GM10266 (cell line): ENCODE measurements at regions not wholly inside any gene's neighbourhood (a gene's known extent, or its start where the extent isn't known, plus 50 kb on each side); places are given as distances from the start of the nearest gene placed in this dataset.

Experiments
- DNase-seq: peaks from one replicate; pipeline ENCODE4 v3.0.0; 2012; ENCODE audit errors: extremely low spot score
- TF ChIP-seq, protein P1 (sequence below): IDR thresholded peaks from 2 replicates; pipeline ENCODE4 v1.5.1; 2012; ENCODE audit warnings: mild to moderate bottlenecking, low read depth; ENCODE audit not compliant: control insufficient read depth, insufficient read depth; ENCODE audit errors: missing control alignments

- DNase-seq = no peak
- TF ChIP-seq, protein P1, sequence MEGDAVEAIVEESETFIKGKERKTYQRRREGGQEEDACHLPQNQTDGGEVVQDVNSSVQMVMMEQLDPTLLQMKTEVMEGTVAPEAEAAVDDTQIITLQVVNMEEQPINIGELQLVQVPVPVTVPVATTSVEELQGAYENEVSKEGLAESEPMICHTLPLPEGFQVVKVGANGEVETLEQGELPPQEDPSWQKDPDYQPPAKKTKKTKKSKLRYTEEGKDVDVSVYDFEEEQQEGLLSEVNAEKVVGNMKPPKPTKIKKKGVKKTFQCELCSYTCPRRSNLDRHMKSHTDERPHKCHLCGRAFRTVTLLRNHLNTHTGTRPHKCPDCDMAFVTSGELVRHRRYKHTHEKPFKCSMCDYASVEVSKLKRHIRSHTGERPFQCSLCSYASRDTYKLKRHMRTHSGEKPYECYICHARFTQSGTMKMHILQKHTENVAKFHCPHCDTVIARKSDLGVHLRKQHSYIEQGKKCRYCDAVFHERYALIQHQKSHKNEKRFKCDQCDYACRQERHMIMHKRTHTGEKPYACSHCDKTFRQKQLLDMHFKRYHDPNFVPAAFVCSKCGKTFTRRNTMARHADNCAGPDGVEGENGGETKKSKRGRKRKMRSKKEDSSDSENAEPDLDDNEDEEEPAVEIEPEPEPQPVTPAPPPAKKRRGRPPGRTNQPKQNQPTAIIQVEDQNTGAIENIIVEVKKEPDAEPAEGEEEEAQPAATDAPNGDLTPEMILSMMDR = no peak
These were observed 504.2 kb upstream of the NBEA start for GRCh38 chr13:34437873-34438272.

GRCh38 chr13:34452831-34453230, 489.2 kb upstream of the NBEA start:
- no peak for DNase-seq
- TF ChIP-seq, protein P1 = no peak

- TF ChIP-seq, protein P1 = no peak
- no peak for DNase-seq
These were observed 483.0 kb upstream of the NBEA start for GRCh38 chr13:34458756-34459715.

DNA sequence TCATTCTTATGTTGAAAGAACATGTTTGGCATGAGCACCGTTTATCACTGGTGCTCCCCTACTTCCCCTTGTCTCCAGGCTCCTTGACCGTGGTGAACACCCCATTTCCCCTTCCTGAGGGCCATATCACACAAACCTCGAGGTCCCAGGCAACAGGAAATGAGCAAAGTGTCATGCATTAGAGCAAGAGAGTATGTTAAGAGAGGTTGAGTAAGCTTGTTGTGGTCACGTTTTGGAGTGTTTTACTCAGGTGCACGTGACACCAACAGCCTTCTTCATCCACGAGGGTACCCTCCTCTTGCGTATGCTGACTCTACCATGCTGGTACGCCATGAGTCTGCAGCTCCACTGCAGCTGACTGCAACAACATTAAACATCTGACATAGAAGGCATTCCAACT, 482.2 kb upstream of the NBEA start:
- TF ChIP-seq, protein P1 = no peak
- no peak for DNase-seq

- no peak for DNase-seq
These were observed 479.2 kb upstream of the NBEA start for GRCh38 chr13:34462843-34463242.

GRCh38 chr13:34464011-34464410, 478.1 kb upstream of the NBEA start:
- no peak for DNase-seq
- TF ChIP-seq, protein P1 = no peak

More at GRCh38 chr13:34462843-34463242, 479.2 kb upstream of the NBEA start:
- TF ChIP-seq, protein P1 = no peak

- TF ChIP-seq, protein P1 = no peak
- DNase-seq = no peak
These were observed 476.6 kb upstream of the NBEA start for GRCh38 chr13:34465423-34465922.
